ENCODE measurements at regions not wholly inside any gene's neighbourhood (a gene's known extent, or its start where the extent isn't known, plus 50 kb on each side); places are given as distances from the start of the nearest gene placed in this dataset.

GRCh38 chr2:35920061-35920460 is 435.5 kb upstream of the CRIM1 start:
- H3K36me3 ChIP-seq (ENCODE audit: insufficient read depth, low read length): no peaks in the 10 kb centered on the region
- H3K27me3 Mint-ChIP-seq: no peaks in the 10 kb centered on the region
- no peak overlapping the region for H3K27ac ChIP-seq (ENCODE audit: low read depth in 1 of 2, low read length in 2 of 2)
- no peak for TF ChIP-seq CTCF (IDR thresholded peaks at IDR 0.05)
- H3K4me3 ChIP-seq (ENCODE audit: low read length): no peak overlapping the region
- H3K9me3 Mint-ChIP-seq: no peaks in the 10 kb centered on the region
- no peaks in the 10 kb centered on the region for H3K36me3 Mint-ChIP-seq (ENCODE audit: low read depth)
- H3K4me3 Mint-ChIP-seq: no peak overlapping the region
- H3K4me1 ChIP-seq (ENCODE audit: insufficient read depth, low read length): no peaks in the 10 kb centered on the region
- intact Hi-C loops (cut with DNase I, micrococcal nuclease): no loop called here
- no peaks in the 10 kb centered on the region for H3K9me3 ChIP-seq (ENCODE audit: control insufficient read depth in 1 of 2, insufficient read depth in 1 of 2, low read length in 2 of 2)
- POLR2A ChIA-PET: no interaction called here
- H3K27me3 ChIP-seq (ENCODE audit: control insufficient read depth in 1 of 2, insufficient read depth in 2 of 2, low read length in 2 of 2): no peaks in the 10 kb centered on the region
- DNase-seq (no peak), ATAC-seq (ENCODE audit: poor library complexity) (no peak)
- no peak overlapping the region for H3K27ac Mint-ChIP-seq
- CTCF ChIA-PET: no interaction called here
- no peaks in the 10 kb centered on the region for H3K4me1 Mint-ChIP-seq (ENCODE audit: low read depth)

GRCh38 chr2:35915261-35915660 is 440.3 kb upstream of the CRIM1 start:
- POLR2A ChIA-PET: no interaction called here
- TF ChIP-seq CTCF (IDR thresholded peaks at IDR 0.05): no peak
- H3K36me3 Mint-ChIP-seq (ENCODE audit: low read depth): no peaks in the 10 kb centered on the region
- no peak overlapping the region for H3K4me3 ChIP-seq (ENCODE audit: low read length)
- CTCF ChIA-PET: no interaction called here
- no peaks in the 10 kb centered on the region for H3K4me1 Mint-ChIP-seq (ENCODE audit: low read depth)
- H3K27ac Mint-ChIP-seq: no peak overlapping the region
- no peaks in the 10 kb centered on the region for H3K4me1 ChIP-seq (ENCODE audit: insufficient read depth, low read length)
- H3K36me3 ChIP-seq (ENCODE audit: insufficient read depth, low read length): no peaks in the 10 kb centered on the region
- ATAC-seq (ENCODE audit: poor library complexity): no peak
- DNase-seq: no peak
- H3K4me3 Mint-ChIP-seq: no peak overlapping the region
- H3K27ac ChIP-seq (ENCODE audit: low read depth in 1 of 2, low read length in 2 of 2): no peak overlapping the region
- H3K9me3 ChIP-seq (ENCODE audit: control insufficient read depth in 1 of 2, insufficient read depth in 1 of 2, low read length in 2 of 2): no peaks in the 10 kb centered on the region
- H3K27me3 Mint-ChIP-seq: no peaks in the 10 kb centered on the region
- H3K27me3 ChIP-seq (ENCODE audit: control insufficient read depth in 1 of 2, insufficient read depth in 2 of 2, low read length in 2 of 2): no peaks in the 10 kb centered on the region
- H3K9me3 Mint-ChIP-seq: no peaks in the 10 kb centered on the region
- intact Hi-C loops (cut with DNase I, micrococcal nuclease): no loop called here

- no peaks in the 10 kb centered on the region for H3K9me3 Mint-ChIP-seq
- Histone ChIP-seq H3K36me3 (ENCODE audit: insufficient read depth, low read length) (no peaks in the 10 kb centered on the region), H3K9me3 (ENCODE audit: control insufficient read depth in 1 of 2, insufficient read depth in 1 of 2, low read length in 2 of 2) (no peaks in the 10 kb centered on the region), H3K27me3 (ENCODE audit: control insufficient read depth in 1 of 2, insufficient read depth in 2 of 2, low read length in 2 of 2) (no peaks in the 10 kb centered on the region), H3K4me3 (ENCODE audit: low read length) (peak overlapping the region; percentile 39), H3K4me1 (ENCODE audit: insufficient read depth, low read length) (no peaks in the 10 kb centered on the region), H3K27ac (ENCODE audit: low read depth in 1 of 2, low read length in 2 of 2) (no peak overlapping the region)
- ChIA-PET CTCF (no interaction called here), POLR2A (no interaction called here)
- no peaks in the 10 kb centered on the region for H3K36me3 Mint-ChIP-seq (ENCODE audit: low read depth)
- DNase-seq (peak in 1 of 14 experiments; percentile 7), ATAC-seq (ENCODE audit: poor library complexity) (no peak)
- no peaks in the 10 kb centered on the region for H3K27me3 Mint-ChIP-seq
- H3K4me1 Mint-ChIP-seq (ENCODE audit: low read depth): peaks cover 15% of the 10 kb centered on the region
- H3K4me3 Mint-ChIP-seq: peak overlapping the region; percentile 62
- H3K27ac Mint-ChIP-seq: no peak overlapping the region
- TF ChIP-seq CTCF (IDR thresholded peaks at IDR 0.05): no peak
- intact Hi-C loops (cut with DNase I, micrococcal nuclease): no loop called here
Measured at GRCh38 chr2:35891936-35892335, 463.6 kb upstream of the CRIM1 start.

All from CD4-positive, alpha-beta T cell (primary cell).